GM18907 (cell line): ENCODE measurements at regions not wholly inside any gene's neighbourhood (a gene's known extent, or its start where the extent isn't known, plus 50 kb on each side); places are given as distances from the start of the nearest gene placed in this dataset.

Experiments
- ATAC-seq: cut with Tn5 transposase; IDR thresholded peaks from one replicate; pipeline ENCODE4 v1.9.1; 2021; ENCODE audit warnings: mild to moderate bottlenecking, moderate library complexity; ENCODE audit not compliant: unreplicated experiment

DNA sequence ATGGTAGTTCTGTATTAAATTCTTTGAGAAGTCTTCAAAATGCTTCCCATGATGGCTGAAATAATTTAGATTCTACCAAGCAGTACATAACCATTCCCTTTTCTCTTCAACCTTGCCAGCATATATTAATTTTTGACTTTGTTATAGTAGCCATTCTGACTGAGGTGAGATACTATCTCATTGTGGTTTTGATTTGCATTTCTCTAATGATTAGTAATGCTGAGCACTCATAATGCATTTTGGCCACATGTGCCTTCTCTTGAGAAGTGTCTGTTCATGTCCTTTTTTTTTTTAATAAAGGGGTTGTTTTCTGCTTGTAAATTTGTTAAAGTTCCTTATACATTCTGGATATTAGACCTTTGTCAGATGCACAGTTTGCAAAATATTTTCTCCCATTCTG is 173.9 kb downstream of the CALCRL start:
- no peak for ATAC-seq

DNA sequence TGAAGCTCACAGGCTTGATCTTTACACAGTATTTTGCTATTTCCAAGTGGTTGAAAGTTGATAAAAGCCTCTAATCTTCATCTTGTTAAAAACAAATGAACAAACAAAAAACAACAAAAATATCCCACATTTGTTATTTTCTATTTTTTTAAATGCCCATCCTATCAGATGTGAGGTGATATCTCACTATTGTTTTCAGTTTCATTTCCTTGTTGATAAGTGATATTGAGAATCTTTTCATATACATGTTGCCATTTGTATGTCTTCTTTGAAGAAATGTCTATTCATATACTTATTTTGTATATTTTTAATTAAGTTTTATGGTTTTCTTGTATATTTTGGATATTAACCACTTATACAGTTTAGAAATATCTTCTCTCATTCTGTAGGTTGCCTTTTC is 175.8 kb downstream of the CALCRL start:
- ATAC-seq: no peak

DNA sequence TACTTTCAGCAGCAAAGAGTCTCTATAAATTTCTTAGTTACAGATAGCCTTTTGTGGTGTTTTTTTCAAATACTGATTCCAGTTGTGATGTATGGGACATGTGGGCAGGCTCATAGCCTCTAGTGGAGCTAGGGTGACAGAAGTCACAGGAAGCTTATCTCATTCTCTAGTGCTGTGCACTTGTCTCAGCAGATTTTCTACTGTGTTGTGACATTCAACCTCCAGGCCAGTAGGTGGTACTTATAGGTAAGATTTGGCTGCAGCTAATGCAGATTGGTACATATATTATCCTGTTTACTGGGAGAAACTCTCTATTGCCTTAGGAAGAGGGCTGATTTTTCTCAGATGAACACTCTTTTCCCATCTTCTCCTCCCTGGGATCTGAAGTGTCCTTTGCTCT is 176.2 kb downstream of the CALCRL start:
- no peak for ATAC-seq

DNA sequence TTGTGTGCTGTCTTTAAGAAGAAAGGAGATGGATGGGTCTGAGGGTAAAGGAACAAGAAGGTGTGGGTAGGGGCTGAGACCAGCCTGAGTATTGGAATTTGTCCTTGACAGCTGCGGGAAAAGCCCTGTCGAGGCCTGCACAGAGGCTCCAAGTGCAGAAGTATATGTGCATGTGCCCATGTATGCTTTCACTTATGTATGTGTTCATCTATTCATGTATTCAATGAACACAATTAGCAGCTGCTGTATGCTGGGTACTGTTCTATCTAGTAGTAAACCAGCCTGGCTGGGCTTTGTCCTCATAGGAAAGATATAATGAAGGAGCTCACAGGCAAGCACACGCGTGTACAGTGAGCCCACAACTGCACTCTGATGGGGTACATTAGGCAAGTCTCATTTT is 181.4 kb downstream of the CALCRL start:
- ATAC-seq: no peak

DNA sequence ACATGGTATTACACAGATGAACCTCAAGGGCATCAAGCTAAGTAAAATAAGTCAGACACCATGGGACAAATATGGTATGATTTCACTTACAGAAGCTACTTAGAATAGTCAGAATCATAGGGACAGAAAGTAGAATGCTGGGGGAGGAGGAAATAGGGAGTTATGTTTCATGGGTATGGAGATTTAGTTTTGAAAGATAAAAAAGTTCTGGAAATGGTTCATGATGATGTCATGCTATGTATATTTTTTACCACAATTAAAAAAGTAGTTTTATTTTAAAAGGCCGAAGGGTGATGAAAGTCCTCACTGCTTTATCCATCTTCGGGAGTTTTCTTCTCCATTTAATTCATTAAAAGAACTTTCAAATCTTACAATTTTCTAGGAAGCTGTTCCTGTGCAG is 181.9 kb downstream of the CALCRL start:
- no peak for ATAC-seq

DNA sequence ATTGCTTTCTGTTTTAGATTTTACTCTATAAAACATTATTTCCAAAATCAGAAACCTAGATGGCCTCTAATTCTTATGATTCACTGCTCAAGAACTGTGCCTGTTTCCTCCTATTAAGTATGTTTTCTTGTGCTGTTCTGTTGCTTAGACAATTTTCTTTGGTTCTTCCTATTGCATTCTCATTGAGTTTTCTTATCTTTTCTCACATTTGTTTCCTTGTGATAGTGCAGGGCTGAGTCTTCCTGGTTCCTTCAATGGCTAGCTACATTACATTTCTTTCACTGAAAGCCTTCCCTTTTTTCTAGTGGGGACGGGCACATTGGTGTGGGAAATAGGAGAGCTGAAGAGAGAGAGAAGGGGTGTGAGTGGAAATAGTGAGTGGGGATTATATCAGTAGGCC is 183.4 kb downstream of the CALCRL start:
- ATAC-seq: no peak

DNA sequence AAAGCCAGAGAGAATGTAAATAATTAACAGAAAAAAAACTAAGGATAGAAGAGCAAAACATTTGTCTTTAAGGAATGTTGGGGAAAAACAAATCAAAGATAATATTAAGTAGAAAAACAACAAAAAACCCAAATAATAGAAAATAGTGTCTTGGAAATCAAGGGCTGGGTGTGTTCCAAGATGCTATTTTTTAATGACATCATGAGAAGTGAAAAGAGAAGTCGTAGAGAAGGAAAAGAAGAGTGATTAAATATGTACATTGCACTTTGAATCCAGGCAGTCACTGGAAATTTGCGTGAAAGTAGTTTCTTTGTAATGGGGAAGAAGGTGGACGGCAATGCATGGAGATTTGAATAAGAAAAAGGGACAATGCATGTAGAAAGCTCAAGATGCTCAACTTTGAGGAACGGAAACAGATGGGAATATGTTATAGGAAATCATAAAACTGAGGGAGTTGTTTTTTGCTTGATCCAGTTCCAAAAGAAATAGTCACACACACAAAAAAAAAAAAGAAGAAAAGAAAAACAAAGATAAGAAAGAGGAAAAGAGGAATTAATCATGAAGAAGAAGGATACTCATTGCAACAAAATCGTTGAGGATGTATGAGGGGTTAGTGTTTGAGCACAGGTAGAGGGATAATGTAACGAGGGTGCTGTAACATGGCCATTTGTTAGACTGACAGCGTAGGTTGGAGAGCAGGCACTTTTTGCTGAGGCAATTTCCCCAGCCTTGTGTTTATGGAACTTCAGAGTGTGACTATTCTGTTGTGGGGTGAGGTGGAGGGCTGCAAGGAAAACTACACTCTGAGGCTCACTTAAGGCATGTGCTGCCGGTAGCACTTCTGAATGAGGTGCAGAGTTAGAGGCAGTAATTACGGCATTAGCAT is 184.1 kb downstream of the CALCRL start:
- no peak for ATAC-seq

DNA sequence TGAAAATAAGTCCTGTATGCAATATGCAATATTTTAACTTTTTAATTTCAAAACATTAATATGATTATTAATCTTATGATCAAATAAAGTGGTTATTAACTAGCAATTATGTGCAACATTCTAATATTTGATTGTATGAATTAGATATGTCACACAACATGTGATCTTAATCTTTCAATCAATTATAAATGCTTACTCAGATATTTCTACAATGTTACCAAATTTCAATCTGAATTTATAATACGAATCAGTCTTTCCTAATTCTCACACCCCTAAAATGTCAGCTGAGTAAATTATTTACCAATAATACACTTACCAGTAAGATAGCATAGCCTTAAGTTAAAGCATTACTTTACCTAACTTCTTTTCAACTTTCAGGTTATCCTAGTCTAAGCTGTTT is 186.3 kb downstream of the CALCRL start:
- no peak for ATAC-seq

DNA sequence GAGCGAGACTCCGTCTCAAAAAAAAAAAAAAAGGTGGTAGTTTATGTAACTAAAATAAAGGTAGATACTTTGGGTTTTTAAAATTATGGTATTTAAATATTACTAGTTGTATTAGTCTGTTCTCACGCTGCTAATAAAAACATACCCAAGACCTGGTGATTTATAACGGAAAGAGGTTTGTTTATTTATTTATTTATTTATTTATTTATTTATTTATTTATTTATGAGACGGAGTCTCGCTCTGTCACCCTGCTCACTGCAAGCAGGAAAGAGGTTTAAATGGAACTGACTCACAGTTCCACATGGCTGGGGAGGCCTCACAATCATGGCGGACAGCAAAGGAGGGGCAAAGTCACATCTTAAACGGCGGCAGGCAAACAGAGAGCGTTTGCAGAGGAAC is 196.0 kb downstream of the CALCRL start:
- ATAC-seq: no peak

DNA sequence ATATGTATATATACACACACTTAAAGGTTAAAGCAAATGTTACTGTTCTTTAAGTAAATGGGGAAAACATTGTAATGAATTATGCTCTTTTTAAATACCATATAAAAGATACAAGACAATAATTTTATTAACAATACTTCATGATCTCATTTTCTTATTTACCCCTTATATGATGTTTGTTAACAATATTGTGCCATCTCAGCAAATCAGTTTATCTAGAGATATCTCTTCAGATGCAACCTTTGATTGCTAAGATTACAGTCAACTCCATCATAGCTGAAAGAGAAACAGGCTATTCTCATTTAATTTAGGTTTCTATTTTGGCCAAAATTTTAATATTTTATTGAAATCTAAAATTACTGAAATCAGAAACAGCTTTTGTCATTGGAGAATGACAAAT is 197.9 kb downstream of the CALCRL start:
- no peak for ATAC-seq

DNA sequence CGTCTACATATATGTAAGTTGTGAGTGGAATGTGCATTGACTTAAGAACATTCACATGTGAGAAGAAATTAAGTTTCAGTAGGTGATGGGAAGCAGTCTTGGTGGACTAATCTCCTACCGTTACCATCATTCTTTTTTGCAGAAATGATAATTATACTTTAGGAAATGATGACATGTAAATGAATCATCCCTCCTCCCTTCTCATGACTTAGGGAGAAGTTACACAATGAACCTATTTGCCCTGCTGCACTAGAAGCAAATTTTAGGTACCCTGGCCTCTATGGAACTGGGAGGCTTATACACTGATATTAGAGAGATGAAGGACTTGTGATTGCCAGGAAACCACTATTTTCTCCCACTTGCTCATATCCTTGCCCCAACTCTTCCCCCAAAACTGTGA is 214.2 kb downstream of the CALCRL start:
- ATAC-seq: no peak

DNA sequence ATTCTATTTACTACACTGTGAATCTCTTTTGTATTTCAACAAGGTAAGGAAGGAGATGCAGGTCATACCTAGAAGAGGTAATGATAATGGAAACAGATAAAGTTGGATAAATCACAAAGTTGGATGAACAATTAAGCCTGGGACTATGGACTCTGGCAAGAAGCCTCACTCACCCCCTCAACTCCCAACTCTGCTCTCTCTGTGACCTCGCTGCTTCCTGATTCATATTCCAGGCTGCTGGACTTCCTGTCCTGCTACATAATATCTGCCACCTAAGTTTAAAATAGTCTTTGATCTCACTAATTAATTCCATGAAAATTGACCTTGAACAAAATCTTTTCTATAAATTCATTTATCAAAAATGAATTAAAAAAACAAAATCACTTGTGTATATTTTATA is 215.3 kb downstream of the CALCRL start:
- no peak for ATAC-seq

DNA sequence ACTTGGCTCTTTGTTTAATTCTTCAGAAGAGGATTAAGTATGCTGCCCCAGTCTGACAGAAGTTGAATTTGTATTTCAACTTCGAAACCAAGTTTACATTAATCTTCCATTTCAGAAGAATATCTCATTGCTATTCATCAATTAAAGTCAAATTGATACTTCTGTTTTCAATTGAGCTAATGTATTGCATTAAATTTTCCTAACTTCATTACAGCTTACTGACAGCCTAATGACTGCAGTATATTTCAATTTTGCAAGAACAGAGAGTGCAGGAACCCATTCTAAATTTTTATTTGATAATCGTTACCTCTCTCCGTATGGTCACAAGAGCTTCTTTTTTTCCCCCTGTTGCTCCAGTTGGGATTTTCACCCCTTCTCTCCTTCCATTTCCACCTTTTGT is 218.0 kb downstream of the CALCRL start:
- ATAC-seq: no peak

DNA sequence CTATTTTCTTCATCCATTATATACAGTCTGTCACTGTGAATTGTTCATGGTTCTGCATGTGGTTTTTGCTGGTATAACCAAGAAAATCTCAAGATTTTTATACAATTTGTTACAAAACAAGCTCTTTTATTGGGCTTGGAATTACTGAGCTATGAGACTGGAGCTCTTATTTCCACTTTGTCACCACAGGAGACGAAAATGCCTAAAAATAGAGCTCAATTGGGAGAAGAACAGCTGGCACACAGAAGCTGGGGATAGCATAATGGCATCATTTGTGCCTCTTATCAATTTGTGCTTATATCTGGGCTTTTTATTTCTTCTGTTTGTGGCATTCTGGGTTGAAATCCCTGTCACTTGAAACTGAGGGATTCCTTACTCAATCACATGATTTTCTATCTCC is 219.1 kb downstream of the CALCRL start:
- ATAC-seq: no peak

DNA sequence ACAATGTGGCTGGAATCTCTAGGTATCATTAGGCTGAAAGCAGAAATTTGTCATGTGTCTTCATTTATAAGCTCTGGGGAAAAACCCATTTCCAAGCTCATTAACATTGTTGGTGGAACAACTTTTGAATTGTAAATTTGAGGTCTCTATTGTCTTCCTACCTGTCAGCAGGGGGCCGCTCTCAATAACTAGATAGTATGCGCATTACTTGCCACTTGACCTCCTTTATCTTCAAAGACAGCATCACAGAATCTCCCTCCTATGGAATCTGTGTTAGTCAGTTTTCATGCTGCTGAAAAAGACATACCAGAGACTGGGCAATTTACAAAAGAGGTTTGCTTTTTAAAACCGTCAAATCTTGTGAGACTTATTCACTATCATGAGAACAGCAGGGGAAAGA is 223.1 kb downstream of the CALCRL start:
- no peak for ATAC-seq

DNA sequence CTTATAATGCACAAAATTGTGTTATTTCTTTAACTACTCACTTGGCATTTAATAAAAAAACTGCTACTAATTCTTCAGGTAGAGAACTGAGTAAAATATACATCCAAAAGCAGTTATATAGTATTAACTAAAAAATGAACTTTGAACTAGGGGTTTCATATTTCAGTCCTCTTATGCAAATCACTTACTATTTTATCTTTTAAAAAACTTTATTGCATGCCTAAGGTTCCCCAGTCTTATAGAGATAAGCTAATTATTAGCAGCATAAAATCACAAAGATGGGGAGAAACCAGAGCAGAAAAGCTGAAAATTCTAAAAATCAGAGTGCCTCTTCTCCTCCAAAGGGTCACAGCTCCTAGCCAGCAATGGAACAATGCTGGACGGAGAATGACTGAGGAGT is 228.0 kb downstream of the CALCRL start:
- ATAC-seq: no peak

DNA sequence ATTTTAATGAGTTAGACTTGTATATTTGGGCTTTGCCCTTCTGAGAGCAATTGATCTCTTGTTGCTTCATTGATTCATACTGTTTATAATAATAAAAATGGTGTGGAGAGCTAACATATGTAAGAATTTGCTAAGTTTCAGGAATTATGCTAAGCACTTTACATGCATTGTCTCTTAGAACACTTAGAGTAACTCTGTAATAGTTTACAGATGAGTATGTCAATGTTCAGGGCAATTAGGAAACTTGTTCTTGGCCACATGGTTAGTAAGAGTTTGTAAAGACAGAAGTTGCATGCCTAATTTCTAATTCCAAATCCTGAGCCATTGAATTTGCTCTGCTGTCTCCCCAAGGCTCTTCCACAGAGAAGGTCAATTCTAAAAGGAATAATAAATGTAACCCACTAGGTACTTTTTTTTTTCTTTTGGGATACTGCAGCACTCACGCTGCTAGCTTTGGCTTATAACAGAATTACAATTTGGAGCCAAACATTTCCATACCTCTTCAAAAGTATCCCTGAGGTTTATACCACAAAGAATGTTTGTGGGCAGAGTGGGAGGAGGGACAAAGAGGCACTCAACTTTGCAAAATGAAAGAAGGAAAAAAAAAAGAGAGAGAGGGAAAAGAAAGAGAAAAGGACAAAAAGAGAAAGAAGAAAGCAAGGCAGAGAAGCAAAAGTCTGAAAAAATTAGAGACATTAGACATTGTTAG is 232.4 kb downstream of the CALCRL start:
- ATAC-seq: no peak

DNA sequence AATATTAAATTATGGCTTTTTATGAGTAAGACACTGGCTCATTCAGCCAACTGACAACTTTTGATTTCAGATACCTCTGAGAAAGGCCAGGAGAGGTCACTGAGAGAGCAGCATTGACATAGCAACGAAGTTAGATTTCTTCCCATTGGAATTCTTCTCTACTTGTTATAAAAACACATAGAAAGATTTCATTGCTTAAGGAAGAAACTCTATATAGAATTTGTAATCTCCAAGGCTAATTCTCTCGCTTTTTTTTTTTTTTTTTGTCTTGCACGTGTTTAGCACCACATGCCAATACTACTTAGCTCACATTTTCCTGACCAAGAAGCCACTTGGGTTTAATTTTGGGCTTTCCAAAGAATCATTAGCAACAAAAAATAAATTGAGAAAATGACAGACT is 233.7 kb downstream of the CALCRL start:
- ATAC-seq: no peak

DNA sequence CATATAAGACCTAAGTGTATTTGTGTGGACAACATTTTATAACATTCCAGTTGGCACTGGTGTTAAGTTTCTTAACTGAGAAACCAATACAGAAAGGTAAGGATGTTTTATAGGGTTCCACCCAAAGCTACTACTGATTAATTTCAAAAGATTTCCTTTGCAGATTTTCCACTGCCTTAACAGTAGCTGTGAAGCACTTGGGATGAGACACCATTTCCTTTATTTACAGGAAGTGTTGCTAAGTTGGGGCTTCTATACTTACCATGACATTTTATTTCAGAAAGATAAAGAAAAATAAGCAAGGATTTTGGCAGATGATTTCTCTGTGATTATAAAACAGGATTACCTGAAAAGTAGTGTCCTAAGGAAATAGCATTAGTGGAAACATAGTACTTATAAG is 234.3 kb downstream of the CALCRL start:
- ATAC-seq: no peak

DNA sequence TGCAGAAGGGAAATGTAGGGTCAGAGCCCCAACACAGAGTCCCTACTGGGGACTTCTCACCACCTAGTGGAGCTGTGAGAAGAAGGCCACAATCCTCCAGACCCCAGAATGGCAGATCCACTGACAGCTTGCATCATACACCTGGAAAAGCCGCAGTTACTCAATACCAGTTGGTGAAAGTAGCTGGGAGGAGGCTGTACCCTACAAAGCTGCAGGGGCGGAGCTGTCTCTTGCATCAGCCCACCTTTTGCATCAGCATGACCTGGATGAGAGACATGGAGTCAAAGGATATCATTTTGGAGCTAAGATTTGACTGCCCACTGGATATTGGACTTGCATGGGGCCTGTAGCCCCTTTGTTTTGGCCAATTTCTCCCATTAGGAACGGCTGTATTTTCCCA is 237.3 kb downstream of the CALCRL start:
- ATAC-seq: no peak

DNA sequence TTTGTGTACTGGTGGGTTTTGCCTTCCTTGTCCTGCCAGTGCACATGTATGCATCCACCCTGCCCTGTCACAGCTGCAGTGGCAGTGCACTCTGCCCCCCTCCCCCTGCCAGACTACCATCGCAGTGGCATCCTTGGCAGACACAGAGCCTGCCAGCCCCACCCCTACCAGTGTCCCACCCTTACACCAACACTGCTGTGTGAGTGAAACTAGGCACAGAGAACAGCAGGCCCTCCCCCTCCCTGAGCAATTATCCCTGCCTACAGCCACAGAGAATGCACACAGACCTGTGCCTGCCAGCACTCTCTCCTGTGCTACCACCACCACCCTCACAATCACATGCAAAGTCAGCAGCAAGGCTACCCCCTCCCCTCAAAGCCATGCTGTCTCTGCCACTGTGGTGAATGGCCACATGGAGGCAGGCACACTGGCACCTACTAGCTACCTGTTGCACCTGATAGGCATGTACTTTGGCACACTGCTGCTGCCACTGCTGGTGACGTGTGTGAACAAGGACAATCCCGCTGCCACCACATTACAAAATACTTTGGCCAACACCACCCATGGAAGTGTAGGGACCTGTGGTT is 239.8 kb downstream of the CALCRL start:
- no peak for ATAC-seq

DNA sequence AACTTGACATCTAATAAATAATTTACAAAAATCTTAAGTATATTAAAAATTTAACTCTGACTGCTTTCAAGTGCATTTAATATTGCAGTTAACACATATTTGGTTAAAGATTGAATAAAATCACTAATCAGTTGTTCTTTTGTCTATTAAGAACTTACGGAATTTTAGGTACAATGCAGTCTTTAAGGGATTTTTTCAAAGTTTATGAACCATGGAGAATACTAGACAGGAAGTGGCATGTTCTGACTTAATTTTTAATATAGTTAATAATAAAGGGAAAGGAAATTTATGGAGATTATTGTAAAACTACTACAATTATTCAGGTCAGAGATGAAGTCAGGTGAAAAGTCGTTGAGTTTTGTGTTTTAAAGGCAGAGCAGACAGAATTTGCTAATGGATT is 240.9 kb downstream of the CALCRL start:
- ATAC-seq: no peak
